CD4-positive, alpha-beta T cell (primary cell): ENCODE measurements at regions not wholly inside any gene's neighbourhood (a gene's known extent, or its start where the extent isn't known, plus 50 kb on each side); places are given as distances from the start of the nearest gene placed in this dataset.

Experiments used
- ATAC-seq: fragments of 200-7000 bp; cut with Tn5 transposase; one replicate; pipeline ENCODE4 v1.10.0; 2022; ENCODE audit warnings: mild to moderate bottlenecking; ENCODE audit not compliant: poor library complexity
- CTCF ChIA-PET: fragments of 350-600 bp; sonication (Branson Sonifier 250); formaldehyde crosslinking; loops from one replicate; lab custom pipeline; 2021; ENCODE audit warnings: antibody characterized with exemption, inconsistent platforms; lab: Charles Lee
- POLR2A ChIA-PET: fragments of 350-600 bp; sonication (Branson Sonifier 250); formaldehyde crosslinking; loops from one replicate; lab custom pipeline; 2021; ENCODE audit warnings: antibody characterized with exemption, inconsistent platforms; lab: Charles Lee
- DNase-seq, 14 experiments: peaks; one replicate each; pipeline ENCODE4 v3.0.0-alpha.2; 2013 to 2020; ENCODE audit warnings: mixed read lengths in 2 of 14
- H3K27ac ChIP-seq, 2 donors: one replicate each; pipeline versions ENCODE4 v1.5.1 to v1.7.0; 2013; ENCODE audit warnings: low read length in 2 of 2, low read depth in 1 of 2, mild to moderate bottlenecking in 1 of 2
- H3K27me3 ChIP-seq, 2 experiments: 1 replicate in 1 of 2; 2 replicates in 1 of 2; pipeline versions ENCODE4 v1.6.1 to v1.7.0; 2013; ENCODE audit warnings: low read length in 2 of 2, control low read depth in 1 of 2, mild to moderate bottlenecking in 1 of 2, moderate library complexity in 1 of 2; ENCODE audit not compliant: insufficient read depth in 2 of 2, control insufficient read depth in 1 of 2
- H3K36me3 ChIP-seq: one replicate; pipeline ENCODE4 v1.6.1; 2013; ENCODE audit warnings: low read length, control low read depth; ENCODE audit not compliant: insufficient read depth
- H3K4me1 ChIP-seq: one replicate; pipeline ENCODE4 v1.6.1; 2013; ENCODE audit warnings: low read length, control low read depth; ENCODE audit not compliant: insufficient read depth
- H3K4me3 ChIP-seq: one replicate; pipeline ENCODE4 v1.5.1; 2013; ENCODE audit warnings: mild to moderate bottlenecking, low read length, moderate library complexity
- H3K9me3 ChIP-seq, 2 experiments: 1 replicate in 1 of 2; 2 replicates in 1 of 2; pipeline versions ENCODE4 v1.6.1 to v1.7.0; 2013; ENCODE audit warnings: low read length in 2 of 2, mild to moderate bottlenecking in 2 of 2, control low read depth in 1 of 2, moderate library complexity in 1 of 2; ENCODE audit not compliant: control insufficient read depth in 1 of 2, insufficient read depth in 1 of 2
- H3K27ac Mint-ChIP-seq: one replicate; pipeline ENCODE4 v1.8.0; 2020; ENCODE audit warnings: mixed read lengths
- H3K27me3 Mint-ChIP-seq: one replicate; pipeline ENCODE4 v1.8.0; 2021; ENCODE audit warnings: mixed read lengths
- H3K36me3 Mint-ChIP-seq: one replicate; pipeline ENCODE4 v1.8.0; 2021; ENCODE audit warnings: low read depth, mixed read lengths
- H3K4me1 Mint-ChIP-seq: one replicate; pipeline ENCODE4 v1.8.0; 2021; ENCODE audit warnings: low read depth, mixed read lengths
- H3K4me3 Mint-ChIP-seq: one replicate; pipeline ENCODE4 v1.8.0; 2020; ENCODE audit warnings: mild to moderate bottlenecking, mixed read lengths
- H3K9me3 Mint-ChIP-seq: one replicate; pipeline ENCODE4 v1.8.0; 2020; ENCODE audit warnings: mixed read lengths
- intact Hi-C, 2 experiments: fragments of 100-400 bp; cut with DNase I in 1 of 2; cut with micrococcal nuclease in 1 of 2; formaldehyde crosslinking; loops; one replicate each; pipeline versions ENCODE4 v1.15.1 to v1.9.0; 2023 to 2025; cut with DNase I, micrococcal nuclease
- TF ChIP-seq, protein P1 (sequence below): fragments of 200-600 bp; IDR thresholded peaks from one replicate; pipeline ENCODE4 v1.8.0; 2022; ENCODE audit warnings: antibody characterized with exemption, mild to moderate bottlenecking

DNA sequence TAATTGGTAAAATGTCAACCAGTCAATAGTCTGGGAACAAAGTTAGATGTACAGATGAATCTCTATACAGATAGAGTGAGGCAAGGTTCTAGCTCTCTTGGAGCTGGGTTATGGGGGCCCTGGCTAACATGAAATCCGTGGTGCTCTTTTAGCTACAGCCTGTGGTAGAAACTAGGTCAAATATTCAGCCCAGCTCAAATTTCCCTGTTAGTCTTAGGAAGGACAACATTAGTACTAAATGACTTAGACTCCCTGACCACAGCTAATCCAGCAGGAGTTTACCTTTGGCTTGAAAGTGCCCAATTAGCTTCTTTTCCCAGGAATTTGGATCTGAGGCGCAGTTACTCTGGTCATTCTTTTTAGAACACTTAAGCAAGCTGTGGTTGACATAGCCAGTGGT lies 170.5 kb downstream of the DMRTA1 start:
- Histone ChIP-seq H3K36me3 (no peaks in the 10 kb centered on the region), H3K9me3 (no peaks in the 10 kb centered on the region), H3K27ac (no peak overlapping the region), H3K27me3 (no peaks in the 10 kb centered on the region), H3K4me3 (no peak overlapping the region), H3K4me1 (no peaks in the 10 kb centered on the region)
- Mint-ChIP-seq H3K27ac (no peak overlapping the region), H3K4me1 (no peaks in the 10 kb centered on the region), H3K9me3 (peaks cover 8% of the 10 kb centered on the region), H3K27me3 (no peaks in the 10 kb centered on the region), H3K36me3 (no peaks in the 10 kb centered on the region), H3K4me3 (no peak overlapping the region)
- POLR2A ChIA-PET = no interaction called here
- CTCF ChIA-PET = no interaction called here
- ATAC-seq = no peak
- no peak for DNase-seq
- TF ChIP-seq, protein P1, sequence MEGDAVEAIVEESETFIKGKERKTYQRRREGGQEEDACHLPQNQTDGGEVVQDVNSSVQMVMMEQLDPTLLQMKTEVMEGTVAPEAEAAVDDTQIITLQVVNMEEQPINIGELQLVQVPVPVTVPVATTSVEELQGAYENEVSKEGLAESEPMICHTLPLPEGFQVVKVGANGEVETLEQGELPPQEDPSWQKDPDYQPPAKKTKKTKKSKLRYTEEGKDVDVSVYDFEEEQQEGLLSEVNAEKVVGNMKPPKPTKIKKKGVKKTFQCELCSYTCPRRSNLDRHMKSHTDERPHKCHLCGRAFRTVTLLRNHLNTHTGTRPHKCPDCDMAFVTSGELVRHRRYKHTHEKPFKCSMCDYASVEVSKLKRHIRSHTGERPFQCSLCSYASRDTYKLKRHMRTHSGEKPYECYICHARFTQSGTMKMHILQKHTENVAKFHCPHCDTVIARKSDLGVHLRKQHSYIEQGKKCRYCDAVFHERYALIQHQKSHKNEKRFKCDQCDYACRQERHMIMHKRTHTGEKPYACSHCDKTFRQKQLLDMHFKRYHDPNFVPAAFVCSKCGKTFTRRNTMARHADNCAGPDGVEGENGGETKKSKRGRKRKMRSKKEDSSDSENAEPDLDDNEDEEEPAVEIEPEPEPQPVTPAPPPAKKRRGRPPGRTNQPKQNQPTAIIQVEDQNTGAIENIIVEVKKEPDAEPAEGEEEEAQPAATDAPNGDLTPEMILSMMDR = no peak
- intact Hi-C loops = loop anchor here in 1 of 2 experiments (10.0 kb wide), 2 partner anchors 58 to 62 kb away; no protein-coding TSS in a partner anchor

DNA sequence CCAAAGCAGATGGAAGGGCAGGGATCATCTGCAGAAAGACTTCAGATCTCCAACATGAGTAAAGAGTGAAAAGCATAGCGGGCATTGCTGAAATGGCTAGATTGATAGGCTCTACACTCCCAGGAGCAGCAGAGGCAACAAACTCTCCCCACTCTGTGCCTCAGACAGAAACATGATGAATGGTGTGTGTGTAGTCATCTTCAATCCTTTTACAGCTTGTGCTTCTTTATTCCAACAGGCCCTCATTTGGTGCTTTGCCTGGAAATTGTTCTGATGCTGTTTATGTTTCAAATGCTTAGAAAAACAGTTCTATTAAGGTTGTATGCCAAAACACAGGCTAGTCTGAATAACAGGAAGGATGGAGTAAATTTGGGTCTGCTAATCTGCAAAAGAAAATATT lies 176.2 kb downstream of the DMRTA1 start:
- ChIA-PET POLR2A (no interaction called here), CTCF (no interaction called here)
- Mint-ChIP-seq H3K4me1 (no peaks in the 10 kb centered on the region), H3K36me3 (no peaks in the 10 kb centered on the region), H3K9me3 (peaks cover 6% of the 10 kb centered on the region), H3K4me3 (no peak overlapping the region), H3K27ac (no peak overlapping the region), H3K27me3 (no peaks in the 10 kb centered on the region)
- H3K4me3 ChIP-seq = no peak overlapping the region
- no peak for DNase-seq
- no peak for ATAC-seq
- TF ChIP-seq, protein P1 = no peak
- no peaks in the 10 kb centered on the region for H3K9me3 ChIP-seq
- intact Hi-C loops = no loop called here
- H3K36me3 ChIP-seq = no peaks in the 10 kb centered on the region
- no peaks in the 10 kb centered on the region for H3K27me3 ChIP-seq
- H3K27ac ChIP-seq = no peak overlapping the region
- H3K4me1 ChIP-seq = no peaks in the 10 kb centered on the region

DNA sequence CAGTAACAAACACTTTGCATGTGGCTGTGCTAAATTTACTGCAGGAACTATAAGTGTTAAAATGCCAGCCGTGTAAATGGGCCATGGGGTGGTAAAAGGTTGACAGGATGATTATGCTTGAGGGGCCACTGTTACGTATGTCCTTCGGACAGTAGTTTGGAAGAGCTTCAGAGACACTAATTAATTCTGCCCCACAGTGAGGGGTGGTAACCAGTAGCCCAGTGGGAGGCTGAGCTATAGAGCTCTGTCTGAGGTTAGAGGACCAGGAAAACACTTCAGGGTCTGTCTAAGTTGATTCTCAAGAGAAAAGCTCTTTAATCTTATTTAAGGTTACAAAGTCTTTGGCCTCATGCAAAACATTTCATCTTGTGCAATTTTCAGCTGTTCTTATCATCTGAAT lies 176.6 kb downstream of the DMRTA1 start:
- CTCF ChIA-PET = no interaction called here
- no peaks in the 10 kb centered on the region for H3K36me3 Mint-ChIP-seq

More for the DNA sequence above, 176.6 kb downstream of the DMRTA1 start:
- Histone ChIP-seq H3K4me3 (no peak overlapping the region), H3K27me3 (no peaks in the 10 kb centered on the region), H3K9me3 (no peaks in the 10 kb centered on the region), H3K27ac (no peak overlapping the region), H3K36me3 (no peaks in the 10 kb centered on the region), H3K4me1 (no peaks in the 10 kb centered on the region)
- DNase-seq (no peak), ATAC-seq (no peak)
- H3K27ac Mint-ChIP-seq = no peak overlapping the region
- intact Hi-C loops = no loop called here
- no peaks in the 10 kb centered on the region for H3K27me3 Mint-ChIP-seq
- POLR2A ChIA-PET = no interaction called here
- no peak overlapping the region for H3K4me3 Mint-ChIP-seq
- H3K4me1 Mint-ChIP-seq = no peaks in the 10 kb centered on the region
- TF ChIP-seq, protein P1 = no peak
- peaks cover 6% of the 10 kb centered on the region for H3K9me3 Mint-ChIP-seq
